GM23338 (cell line): ENCODE measurements at regions not wholly inside any gene's neighbourhood (a gene's known extent, or its start where the extent isn't known, plus 50 kb on each side); places are given as distances from the start of the nearest gene placed in this dataset.

Source experiments
- ATAC-seq: fragments of 200-7000 bp; cut with Tn5 transposase; 3 replicates; pipeline ENCODE4 v1.9.1; 2020
- DNase-seq: peaks from one replicate; pipeline ENCODE4 v3.0.0-alpha.2; 2015; ENCODE audit warnings: low spot score
- H2AFZ ChIP-seq: fragments of 200-600 bp; sonication (generic); 2 replicates; pipeline ENCODE4 v1.8.0; 2016; ENCODE audit warnings: antibody characterized with exemption, mild to moderate bottlenecking, moderate library complexity
- H3F3A ChIP-seq: fragments of 200-600 bp; sonication (generic); replicated peaks from 2 replicates; pipeline ENCODE4 v1.8.0; 2017; ENCODE audit warnings: antibody characterized with exemption, mixed run types, low read depth
- H3K27ac ChIP-seq: fragments of 200-600 bp; sonication (generic); 2 replicates; pipeline ENCODE4 v1.6.1; 2016; ENCODE audit warnings: low read depth
- H3K27me3 ChIP-seq: fragments of 200-600 bp; sonication (generic); 2 replicates; pipeline ENCODE4 v1.8.0; 2016; ENCODE audit warnings: mild to moderate bottlenecking, mixed run types, moderate library complexity; ENCODE audit not compliant: insufficient read depth
- H3K36me3 ChIP-seq: fragments of 200-600 bp; sonication (generic); 2 replicates; pipeline ENCODE4 v1.8.0; 2016; ENCODE audit warnings: mild to moderate bottlenecking; ENCODE audit not compliant: insufficient read depth
- H3K4me1 ChIP-seq: fragments of 200-600 bp; sonication (generic); 2 replicates; pipeline ENCODE4 v1.8.0; 2016; ENCODE audit warnings: mild to moderate bottlenecking, moderate library complexity; ENCODE audit not compliant: insufficient read depth
- H3K4me2 ChIP-seq: fragments of 200-600 bp; sonication (generic); 2 replicates; pipeline ENCODE4 v1.7.1; 2017; ENCODE audit warnings: mixed run types
- H3K4me3 ChIP-seq: fragments of 200-600 bp; sonication (generic); 2 replicates; pipeline ENCODE4 v1.6.1; 2016; ENCODE audit warnings: mixed run types
- H3K79me2 ChIP-seq: fragments of 200-600 bp; sonication (generic); replicated peaks from 2 replicates; pipeline ENCODE4 v1.8.0; 2017; ENCODE audit warnings: mild to moderate bottlenecking; ENCODE audit not compliant: insufficient read depth
- H3K9me2 ChIP-seq: fragments of 200-600 bp; sonication (generic); 2 replicates; pipeline ENCODE4 v1.8.0; 2017; ENCODE audit not compliant: insufficient read depth
- H4K20me1 ChIP-seq: fragments of 200-600 bp; sonication (generic); replicated peaks from 2 replicates; pipeline ENCODE4 v1.8.0; 2017; ENCODE audit warnings: mild to moderate bottlenecking; ENCODE audit not compliant: insufficient read depth
- H3K27ac Mint-ChIP-seq: 2 replicates; pipeline ENCODE4 v1.8.0; 2020; ENCODE audit warnings: inconsistent platforms, mild to moderate bottlenecking, moderate library complexity, mixed read lengths
- H3K27me3 Mint-ChIP-seq: 3 replicates; pipeline ENCODE4 v1.8.0; 2022; ENCODE audit warnings: low read depth, mild to moderate bottlenecking, moderate library complexity, mixed read lengths, inconsistent platforms; ENCODE audit not compliant: insufficient read depth, poor library complexity
- H3K36me3 Mint-ChIP-seq: 3 replicates; pipeline ENCODE4 v1.8.0; 2021; ENCODE audit warnings: low read depth, mild to moderate bottlenecking, inconsistent platforms, moderate library complexity, mixed read lengths
- H3K4me1 Mint-ChIP-seq: 3 replicates; pipeline ENCODE4 v1.8.0; 2020; ENCODE audit warnings: mild to moderate bottlenecking, inconsistent platforms, mixed read lengths
- H3K4me3 Mint-ChIP-seq: 3 replicates; pipeline ENCODE4 v1.8.0; 2021; ENCODE audit warnings: moderate library complexity, mild to moderate bottlenecking, inconsistent platforms, mixed read lengths
- H3K9me3 Mint-ChIP-seq: 3 replicates; pipeline ENCODE4 v1.8.0; 2020; ENCODE audit warnings: moderate library complexity, mild to moderate bottlenecking, inconsistent platforms, mixed read lengths
- ETS1 ChIP-seq: IDR thresholded peaks from 2 replicates; pipeline ENCODE4 v1.6.1; 2016; ENCODE audit warnings: antibody characterized with exemption
- EZH2 ChIP-seq: fragments of 200-600 bp; sonication (generic); IDR thresholded peaks from one replicate; pipeline ENCODE4 v1.8.0; 2017; ENCODE audit warnings: antibody characterized with exemption, mild to moderate bottlenecking, low read depth; ENCODE audit not compliant: unreplicated experiment
- EZH2phosphoT487 ChIP-seq: fragments of 200-600 bp; sonication (generic); IDR thresholded peaks from one replicate; pipeline ENCODE4 v1.8.1; 2018; ENCODE audit warnings: antibody characterized with exemption; ENCODE audit not compliant: unreplicated experiment
- JUNB ChIP-seq: IDR thresholded peaks from one replicate; pipeline ENCODE4 v1.6.1; 2016; ENCODE audit warnings: antibody characterized with exemption; ENCODE audit not compliant: unreplicated experiment
- NANOG ChIP-seq: IDR thresholded peaks from 2 replicates; pipeline ENCODE4 v1.6.1; 2016; ENCODE audit warnings: antibody characterized with exemption, borderline replicate concordance
- REST ChIP-seq: IDR thresholded peaks from one replicate; pipeline ENCODE4 v1.6.1; 2018; ENCODE audit warnings: antibody characterized with exemption; ENCODE audit not compliant: unreplicated experiment
- STAT1 ChIP-seq: IDR thresholded peaks from one replicate; pipeline ENCODE4 v1.6.1; 2016; ENCODE audit warnings: antibody characterized with exemption; ENCODE audit not compliant: unreplicated experiment
- ZNF331 ChIP-seq: fragments of 250-450 bp; sonication (Bioruptor Pico); IDR thresholded peaks from 2 replicates; pipeline ENCODE4 v1.5.0; 2020; ENCODE audit warnings: low read depth, mild to moderate bottlenecking, moderate library complexity
- ZNF462 ChIP-seq: fragments of 250-450 bp; sonication (Bioruptor Pico); IDR thresholded peaks from 2 replicates; pipeline ENCODE4 v1.5.0; 2020; ENCODE audit warnings: mild to moderate bottlenecking, moderate library complexity

- no peak overlapping the region for H3K27ac Mint-ChIP-seq
- H3K27me3 Mint-ChIP-seq: peaks cover 5% of the 10 kb centered on the region
- no peak for ATAC-seq
- H3K4me3 Mint-ChIP-seq: no peak overlapping the region
- Histone ChIP-seq H3K9me2 (no peaks in the 10 kb centered on the region), H3K4me2 (no peak overlapping the region), H3K27ac (no peak overlapping the region), H3K27me3 (no peaks in the 10 kb centered on the region), H3K4me3 (no peak overlapping the region), H3K36me3 (no peaks in the 10 kb centered on the region), H3K4me1 (peaks cover 8% of the 10 kb centered on the region), H3K79me2 (no peaks in the 10 kb centered on the region), H3F3A (no peaks in the 10 kb centered on the region), H2AFZ (no peak overlapping the region), H4K20me1 (no peaks in the 10 kb centered on the region)
- no peaks in the 10 kb centered on the region for H3K36me3 Mint-ChIP-seq
- peaks cover 9% of the 10 kb centered on the region for H3K4me1 Mint-ChIP-seq
- TF ChIP-seq JUNB (no peak), REST (no peak), EZH2phosphoT487 (no peak), EZH2 (no peak), STAT1 (no peak), ETS1 (no peak), ZNF462 (CRISPR knock-in tag) (no peak), NANOG (no peak), ZNF331 (CRISPR knock-in tag) (no peak)
- peak; percentile 22 for DNase-seq
- H3K9me3 Mint-ChIP-seq: no peaks in the 10 kb centered on the region
Observed at GRCh38 chr7:131241386-131241785, 86.3 kb upstream of the MKLN1 start.
